H1 (cell line): ENCODE measurements at regions not wholly inside any gene's neighbourhood (a gene's known extent, or its start where the extent isn't known, plus 50 kb on each side); places are given as distances from the start of the nearest gene placed in this dataset.

ENCODE experiments used
- HDAC6 ChIP-seq: IDR thresholded peaks from one replicate; pipeline ENCODE4 v1.7.1; 2012; ENCODE audit warnings: low read depth, mild to moderate bottlenecking, inconsistent platforms, low read length, moderate library complexity
- RBBP5 ChIP-seq: IDR thresholded peaks from 2 replicates; pipeline ENCODE4 v1.7.1; 2012; ENCODE audit warnings: low read depth, mild to moderate bottlenecking, inconsistent platforms, low read length, moderate library complexity, borderline replicate concordance

- no peak for TF ChIP-seq HDAC6
- no peak for TF ChIP-seq RBBP5
These were observed 999.7 kb upstream of the LRRTM1 start (continued) for GRCh38 chr2:81304154-81304830.
